NCI-H2196 treated with DMSO at 0.1 percent for 48 hours (cell line): ENCODE measurements at regions not wholly inside any gene's neighbourhood (a gene's known extent, or its start where the extent isn't known, plus 50 kb on each side); places are given as distances from the start of the nearest gene placed in this dataset.

Experiments used
- DNase-seq: peaks from one replicate; lab custom pipeline; 2025; ENCODE audit not compliant: unreplicated experiment; lab: John Stamatoyannopoulos, UW

GRCh38 chr4:124903995-124904722 lies 191.6 kb upstream of the ANKRD50 start:
- no peak for DNase-seq

GRCh38 chr4:124902001-124902515 lies 189.5 kb upstream of the ANKRD50 start:
- DNase-seq, result no peak

- DNase-seq, result no peak
Measured at GRCh38 chr4:124899997-124900396, 187.5 kb upstream of the ANKRD50 start.

GRCh38 chr4:124890522-124890921 lies 178.0 kb upstream of the ANKRD50 start:
- no peak for DNase-seq

- no peak for DNase-seq
Measured at GRCh38 chr4:124887739-124888138, 175.2 kb upstream of the ANKRD50 start.

GRCh38 chr4:124884316-124884715 lies 171.8 kb upstream of the ANKRD50 start:
- DNase-seq, result no peak

GRCh38 chr4:124883632-124884031 lies 171.1 kb upstream of the ANKRD50 start:
- no peak for DNase-seq

GRCh38 chr4:124879195-124879594 lies 166.7 kb upstream of the ANKRD50 start:
- DNase-seq, result no peak

- DNase-seq, result no peak
Measured at GRCh38 chr4:124874172-124874450, 161.6 kb upstream of the ANKRD50 start.

GRCh38 chr4:124873361-124874171 lies 161.0 kb upstream of the ANKRD50 start:
- DNase-seq, result no peak

GRCh38 chr4:124872659-124873058 lies 160.1 kb upstream of the ANKRD50 start:
- no peak for DNase-seq

- no peak for DNase-seq
Measured at GRCh38 chr4:124869961-124870495, 157.5 kb upstream of the ANKRD50 start.

GRCh38 chr4:124868495-124868894 lies 156.0 kb upstream of the ANKRD50 start:
- no peak for DNase-seq

- no peak for DNase-seq
Measured at GRCh38 chr4:124867536-124867935, 155.0 kb upstream of the ANKRD50 start.

GRCh38 chr4:124866301-124866700 lies 153.8 kb upstream of the ANKRD50 start:
- DNase-seq, result no peak

- no peak for DNase-seq
Measured at GRCh38 chr4:124863040-124863545, 150.6 kb upstream of the ANKRD50 start.

- DNase-seq, result no peak
Measured at GRCh38 chr4:124862261-124862660, 149.7 kb upstream of the ANKRD50 start.

- DNase-seq, result no peak
Measured at GRCh38 chr4:124861761-124862160, 149.2 kb upstream of the ANKRD50 start.

GRCh38 chr4:124854968-124855367 lies 142.4 kb upstream of the ANKRD50 start:
- no peak for DNase-seq

- DNase-seq, result no peak
Measured at GRCh38 chr4:124851741-124852140, 139.2 kb upstream of the ANKRD50 start.

- DNase-seq, result no peak
Measured at GRCh38 chr4:124846306-124846705, 133.8 kb upstream of the ANKRD50 start.
